NCI-H146 (cell line): ENCODE measurements at regions not wholly inside any gene's neighbourhood (a gene's known extent, or its start where the extent isn't known, plus 50 kb on each side); places are given as distances from the start of the nearest gene placed in this dataset.

ENCODE experiments used
- DNase-seq: peaks from one replicate; lab custom pipeline; 2025; lab: John Stamatoyannopoulos, UW

DNA sequence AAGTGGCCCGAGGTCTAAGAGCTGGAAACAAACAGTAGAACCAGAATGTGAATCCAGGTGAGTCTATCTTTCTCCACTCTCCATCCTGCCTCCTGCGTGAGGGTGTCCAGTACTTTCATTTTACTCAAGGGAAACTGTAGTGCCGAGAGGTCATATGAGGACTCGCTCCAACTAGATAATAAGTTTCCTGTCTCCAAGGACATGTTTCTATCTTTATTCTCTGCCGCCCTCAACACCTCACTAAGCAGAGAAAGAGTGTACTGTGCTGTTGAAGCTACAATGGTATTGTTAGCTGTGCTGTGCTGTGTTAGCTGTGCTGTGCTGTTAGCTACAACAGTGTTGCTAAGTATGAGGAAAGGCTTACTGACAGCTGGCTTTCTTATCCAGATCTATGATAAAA is 137.9 kb upstream of the COL8A1 start:
- no peak for DNase-seq

DNA sequence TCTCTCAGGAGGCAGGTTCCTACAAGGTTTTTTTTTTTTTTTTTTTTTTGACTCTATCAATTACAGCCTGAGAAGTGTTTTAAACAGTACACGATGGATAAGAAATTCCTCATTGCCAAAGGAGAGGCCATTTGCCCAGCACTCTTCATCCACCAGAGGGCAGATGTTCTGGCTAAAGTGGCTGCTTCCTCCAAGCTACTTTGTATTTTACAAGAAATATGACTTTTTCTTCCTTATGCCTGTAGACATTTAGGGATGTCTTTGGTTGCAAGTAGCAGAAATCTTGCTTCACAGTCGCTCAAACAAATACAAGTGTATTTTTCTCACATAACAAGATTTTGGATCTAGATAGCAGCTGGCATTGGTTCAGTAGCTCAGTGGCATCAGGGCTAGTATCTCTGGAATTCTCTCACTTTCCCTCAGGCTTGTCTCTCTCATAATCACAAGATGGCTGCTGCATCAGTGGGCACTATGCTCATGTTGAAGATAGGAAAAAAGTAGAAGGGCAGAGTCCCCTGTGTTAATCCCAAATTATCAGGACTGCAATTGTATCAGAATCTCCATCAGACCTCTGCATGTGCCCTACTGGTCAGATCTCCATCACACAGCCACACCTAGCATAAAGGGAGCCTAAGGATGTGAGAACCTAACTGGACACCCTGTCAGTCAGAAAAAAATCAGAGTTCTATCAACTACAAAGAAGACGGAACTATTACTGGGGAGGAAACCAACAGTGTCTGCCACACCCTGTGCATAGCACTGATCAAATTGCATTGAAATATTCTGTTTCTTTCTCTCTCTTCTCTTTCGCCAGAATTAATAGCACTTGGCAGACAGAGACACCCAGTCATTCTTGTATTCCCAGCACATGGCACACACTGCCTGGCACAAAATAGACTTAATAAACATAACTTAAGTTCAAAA is 138.9 kb upstream of the COL8A1 start:
- peak; percentile 2 for DNase-seq

DNA sequence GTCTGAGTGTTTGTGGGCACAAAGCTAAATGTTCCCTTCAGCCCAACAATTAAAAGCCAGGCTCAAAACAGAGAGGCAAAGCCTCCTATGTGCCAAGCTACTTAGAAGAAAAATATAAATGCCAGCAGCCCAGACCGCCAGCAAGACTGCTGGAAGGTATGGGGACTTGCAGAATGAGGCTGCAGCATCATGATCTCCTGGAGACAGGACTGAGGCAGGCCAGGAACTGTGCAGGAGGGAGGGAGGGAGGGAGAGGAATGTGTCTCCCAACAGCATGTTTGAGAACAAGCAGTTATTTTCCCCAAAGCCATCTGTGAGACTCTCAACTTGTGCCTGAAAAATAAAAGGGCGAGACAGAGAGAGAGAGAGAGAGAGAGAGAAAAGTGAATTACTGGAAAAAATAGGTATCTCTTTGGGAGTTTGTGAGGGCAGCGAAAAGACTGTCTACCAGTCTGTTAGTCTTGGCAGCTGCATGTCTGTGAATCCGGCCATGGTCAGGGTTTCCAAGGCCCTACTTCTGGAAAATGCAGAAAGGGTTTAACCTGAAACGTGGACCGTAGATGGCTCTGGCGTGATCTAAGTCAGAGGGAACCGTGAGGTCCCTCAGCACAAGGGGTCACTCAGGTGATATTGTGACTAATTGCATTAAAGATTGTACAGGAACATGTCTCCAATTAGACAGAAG is 139.7 kb upstream of the COL8A1 start:
- DNase-seq = no peak

DNA sequence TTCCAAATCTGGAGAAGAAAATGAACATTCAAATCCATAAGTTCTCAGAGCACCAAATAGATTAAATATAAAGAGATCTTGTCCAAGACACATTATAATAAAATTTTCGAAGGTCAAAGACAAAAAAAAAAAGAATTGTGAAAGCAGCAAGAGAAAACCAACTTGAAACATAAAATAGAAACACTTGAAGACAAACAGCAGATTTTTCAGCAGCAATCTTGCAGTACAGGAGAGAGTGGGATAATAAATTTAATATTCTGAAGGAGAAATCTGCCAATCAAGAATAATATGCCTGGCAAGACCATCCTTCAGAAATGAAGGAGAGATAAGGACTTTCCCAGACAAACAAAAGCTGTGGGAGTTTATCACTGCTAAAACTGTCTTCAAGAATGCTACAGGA is 150.5 kb upstream of the COL8A1 start:
- no peak for DNase-seq

DNA sequence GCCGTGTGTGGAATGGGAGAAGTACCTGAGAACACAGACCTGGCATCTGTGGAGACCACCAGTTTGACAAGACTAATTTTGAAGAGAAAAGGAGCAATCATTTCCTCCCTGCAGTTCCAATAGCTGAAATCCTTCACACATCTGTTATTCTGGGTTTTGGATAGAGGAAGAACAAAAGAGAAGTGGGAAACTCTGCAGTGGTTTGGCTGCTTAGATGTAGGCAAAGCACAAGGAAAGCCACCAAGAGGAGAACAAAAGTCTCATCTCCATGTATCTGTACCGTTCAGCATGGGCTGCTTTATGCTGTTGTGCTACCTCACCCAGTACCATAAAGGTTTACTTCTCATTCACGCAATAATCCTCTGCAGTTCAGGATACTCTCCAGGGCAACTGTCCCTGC is 153.1 kb upstream of the COL8A1 start:
- DNase-seq = no peak

DNA sequence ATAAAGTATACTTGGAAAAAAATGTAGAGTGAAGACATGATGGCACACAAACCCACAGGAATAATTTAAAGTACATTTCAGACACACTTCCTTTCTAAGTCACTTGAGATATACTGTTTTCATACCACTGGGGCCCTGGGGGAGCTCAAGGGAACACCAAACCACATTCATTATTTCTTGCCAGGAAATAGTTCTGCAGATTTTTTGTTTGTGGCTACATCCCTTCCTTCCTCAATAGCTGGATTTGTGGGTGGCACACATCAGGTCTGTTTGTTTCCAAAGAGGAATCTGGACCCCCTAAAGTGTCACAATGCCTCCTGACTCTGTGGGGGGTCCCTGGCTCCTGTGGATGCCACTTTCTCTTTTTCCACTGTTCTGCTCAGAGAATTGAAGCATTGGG is 153.5 kb upstream of the COL8A1 start:
- DNase-seq = no peak

DNA sequence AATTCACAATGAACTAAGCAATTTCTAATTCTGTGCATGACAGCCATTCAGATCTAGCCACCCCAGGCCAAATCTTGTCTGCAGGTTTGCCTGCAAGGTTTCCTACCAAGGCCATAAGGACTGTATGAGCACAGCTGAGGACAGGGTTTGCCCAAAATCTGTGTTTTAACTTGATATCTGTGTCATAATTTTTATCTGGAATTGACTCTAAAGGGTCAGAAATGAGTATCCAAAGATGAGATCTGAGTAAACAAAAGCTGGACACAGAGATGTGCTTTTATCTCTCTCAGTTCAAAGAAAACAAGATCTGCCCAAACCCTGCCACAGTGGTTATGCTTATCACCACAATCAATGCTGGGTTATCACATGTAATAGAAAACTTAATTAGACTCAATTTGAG is 154.6 kb upstream of the COL8A1 start:
- no peak for DNase-seq

DNA sequence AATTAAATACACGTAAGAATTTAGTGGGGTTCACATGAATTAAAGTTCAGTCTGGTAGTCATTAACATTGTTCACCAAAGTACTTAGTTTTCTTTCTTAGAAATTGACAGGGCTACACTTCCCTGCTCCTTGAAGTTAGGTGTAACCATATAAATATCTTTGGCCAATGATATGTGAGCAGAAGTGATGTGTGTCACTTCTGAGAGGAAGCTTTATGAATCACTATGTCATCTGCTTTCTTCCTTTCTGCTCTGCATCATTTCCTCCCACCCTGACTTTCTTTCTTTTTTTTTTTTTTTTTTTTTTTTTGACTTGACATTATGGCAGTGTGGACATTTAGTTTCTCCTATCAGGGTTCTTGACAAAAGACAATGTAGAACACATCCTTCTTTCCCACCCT is 156.2 kb upstream of the COL8A1 start:
- DNase-seq = no peak

DNA sequence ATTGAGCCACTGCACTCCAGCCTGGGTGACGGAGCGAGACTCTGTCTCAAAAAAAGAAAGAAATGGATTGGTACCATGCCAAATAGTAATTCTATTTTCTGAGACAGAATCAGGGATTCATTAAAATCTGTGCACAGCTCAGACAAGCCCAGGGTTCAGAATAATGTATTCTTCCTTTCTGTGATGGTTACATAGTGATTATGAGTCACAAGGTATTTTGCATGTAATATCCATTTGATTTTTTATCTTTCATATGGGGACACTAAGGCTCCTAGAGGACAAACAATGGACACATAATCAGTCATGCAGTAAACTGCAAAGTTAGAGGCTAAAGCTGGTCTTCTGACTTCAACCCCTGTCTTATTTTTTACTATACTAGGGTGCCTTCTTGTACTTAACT is 156.8 kb upstream of the COL8A1 start:
- DNase-seq = no peak

DNA sequence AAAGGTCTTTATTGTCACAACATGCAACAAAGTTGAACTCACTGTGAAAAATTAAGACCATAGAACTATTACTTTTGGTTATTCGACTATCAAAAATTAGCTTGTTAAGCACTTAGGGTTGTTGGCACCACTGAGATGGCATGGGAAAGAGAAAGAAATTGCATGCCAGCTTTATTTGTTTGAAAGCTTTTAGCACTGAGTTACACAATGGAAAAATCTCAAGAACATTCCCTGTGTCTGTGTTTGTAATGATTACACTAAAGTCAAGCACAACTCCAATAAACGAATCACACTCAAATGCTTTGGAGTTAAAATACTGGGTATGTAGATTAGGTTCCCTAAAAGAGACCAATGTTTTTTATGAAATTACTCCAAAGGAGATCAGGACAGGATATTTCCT is 158.6 kb upstream of the COL8A1 start:
- DNase-seq = no peak

DNA sequence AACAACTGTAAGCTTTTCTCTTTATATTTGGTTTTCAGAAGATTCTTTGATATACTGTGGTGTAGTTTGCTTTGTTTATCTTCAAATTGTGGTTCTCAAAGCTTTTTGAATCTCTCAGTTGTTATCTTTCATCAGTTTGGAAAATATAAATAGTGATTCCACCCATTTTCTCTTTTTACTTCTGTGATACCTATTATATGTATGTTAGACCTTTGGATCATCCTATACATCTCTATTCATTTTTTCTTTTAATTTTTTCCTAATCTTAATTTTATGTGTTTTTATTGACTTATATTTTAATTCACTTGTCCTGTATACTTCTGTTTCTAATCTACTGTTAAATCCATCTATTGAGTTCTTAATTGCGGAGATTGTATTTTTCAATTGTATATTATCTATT is 160.7 kb upstream of the COL8A1 start:
- DNase-seq = no peak

DNA sequence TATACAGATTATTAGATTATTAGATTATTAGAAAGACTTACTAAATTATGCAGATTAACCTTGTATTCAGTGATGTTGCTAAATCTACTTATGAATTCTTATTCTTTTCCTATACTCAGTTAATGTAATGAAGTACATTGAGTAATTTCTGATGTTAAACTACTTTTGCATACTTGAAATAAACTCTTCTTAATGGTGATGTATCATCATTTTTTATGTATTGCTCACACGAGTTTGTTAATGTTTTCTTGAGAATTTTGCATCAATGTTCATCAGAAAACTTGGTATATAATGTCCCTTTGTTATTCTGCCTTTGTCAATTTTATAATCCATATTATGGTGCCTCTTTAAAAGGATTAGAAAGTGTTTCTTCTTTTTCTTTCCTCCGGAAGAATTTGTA is 163.2 kb upstream of the COL8A1 start:
- DNase-seq = no peak

DNA sequence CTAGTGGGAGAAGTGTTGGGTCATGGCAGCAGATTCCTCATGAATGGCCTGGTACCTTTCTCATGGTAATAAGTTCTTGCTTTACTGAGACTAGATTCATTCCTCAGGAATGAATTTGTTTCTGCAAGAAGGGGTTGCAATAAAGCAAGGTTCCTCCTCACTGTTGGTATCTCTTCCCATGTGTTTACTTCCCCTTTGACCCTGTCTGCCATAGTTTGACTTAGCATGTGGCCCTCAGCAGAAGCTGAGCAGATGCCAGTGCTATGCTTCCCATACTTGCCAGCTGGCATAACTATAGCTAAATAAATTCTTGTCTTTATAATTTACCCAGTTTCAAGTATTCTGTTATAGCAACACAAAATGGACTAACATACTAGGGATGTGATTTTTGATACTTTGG is 163.6 kb upstream of the COL8A1 start:
- DNase-seq = no peak

DNA sequence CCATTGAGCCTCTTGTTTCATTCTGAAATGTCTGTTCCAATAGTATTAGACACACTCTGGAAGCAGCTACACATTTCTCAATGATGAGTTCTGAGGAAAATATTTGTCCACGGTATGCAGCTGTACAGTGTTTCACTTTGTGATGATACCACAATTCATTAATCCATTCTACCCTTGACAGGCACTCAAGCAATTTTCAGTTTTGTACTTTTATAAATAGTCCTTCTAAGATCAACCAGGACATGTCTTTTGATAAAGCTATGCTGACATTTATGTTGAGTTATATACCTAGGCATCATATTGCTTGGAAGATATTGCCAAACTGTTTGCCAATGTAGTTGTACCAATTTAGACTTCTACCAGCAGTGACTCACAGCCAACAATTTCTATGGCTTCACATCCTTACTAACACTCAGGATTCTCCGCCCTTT is 165.1 kb upstream of the COL8A1 start:
- DNase-seq = no peak

DNA sequence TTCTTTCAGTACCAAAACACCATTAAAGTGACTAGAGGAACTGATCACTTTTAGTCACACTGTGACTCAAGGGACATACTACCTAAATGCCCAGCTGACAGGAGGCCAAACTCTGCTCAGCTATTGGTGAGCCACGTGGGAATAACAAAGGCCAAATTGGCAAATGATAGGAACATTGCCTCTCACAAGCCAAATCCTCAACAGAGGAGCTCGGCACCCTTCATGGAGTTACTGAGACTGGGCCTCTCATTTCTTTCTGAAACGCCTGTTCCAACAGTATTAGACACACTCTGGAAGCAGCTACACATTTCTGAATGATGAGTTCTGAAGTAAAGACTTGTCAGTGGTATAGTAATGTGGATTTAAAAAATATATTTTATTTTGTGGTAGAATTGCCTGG is 166.0 kb upstream of the COL8A1 start:
- DNase-seq = no peak

DNA sequence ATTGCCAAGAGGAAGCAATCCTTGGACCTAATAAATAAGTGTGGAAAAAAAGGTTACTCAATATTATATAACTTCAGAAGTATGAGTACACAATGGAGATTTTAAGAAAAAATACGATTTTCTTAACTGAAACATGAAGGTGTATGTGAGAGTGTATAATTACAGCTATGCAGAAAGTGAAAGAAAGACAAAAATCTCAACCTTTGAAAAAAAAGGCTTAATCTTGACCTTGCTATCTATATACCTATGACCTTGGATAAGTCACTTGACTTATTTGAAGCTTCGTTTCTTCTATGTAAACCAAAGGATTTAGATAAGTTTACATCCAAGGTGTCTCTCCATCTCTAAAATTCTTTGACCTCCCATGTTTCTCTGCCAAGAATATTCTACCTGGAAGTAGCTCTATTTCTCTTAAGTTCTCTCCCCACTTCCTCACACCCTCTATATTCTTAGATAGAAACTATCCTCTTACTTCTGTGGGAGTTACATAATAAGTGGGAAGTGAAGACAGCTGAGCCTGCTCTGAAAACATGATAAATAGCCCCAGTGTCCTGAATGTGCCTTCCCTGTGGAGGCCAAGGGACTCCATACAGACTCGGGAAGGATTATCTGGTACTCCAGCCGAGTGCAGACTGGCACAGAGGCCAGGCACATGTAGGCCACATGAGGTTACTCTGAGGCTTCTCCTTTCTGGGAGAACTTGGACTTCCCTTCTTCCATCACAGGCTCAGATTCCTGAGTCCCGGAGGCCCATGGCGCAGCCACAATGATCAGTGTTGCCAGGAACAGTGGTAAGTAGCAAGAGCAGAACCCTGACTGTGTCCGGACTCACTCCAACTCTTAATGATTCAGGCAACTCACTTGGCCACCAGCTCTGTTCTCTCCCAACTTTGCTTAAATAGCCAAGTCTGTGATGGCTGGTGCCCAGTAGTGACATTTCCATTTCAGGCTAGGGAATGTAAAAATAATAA is 166.8 kb upstream of the COL8A1 start:
- DNase-seq = no peak

DNA sequence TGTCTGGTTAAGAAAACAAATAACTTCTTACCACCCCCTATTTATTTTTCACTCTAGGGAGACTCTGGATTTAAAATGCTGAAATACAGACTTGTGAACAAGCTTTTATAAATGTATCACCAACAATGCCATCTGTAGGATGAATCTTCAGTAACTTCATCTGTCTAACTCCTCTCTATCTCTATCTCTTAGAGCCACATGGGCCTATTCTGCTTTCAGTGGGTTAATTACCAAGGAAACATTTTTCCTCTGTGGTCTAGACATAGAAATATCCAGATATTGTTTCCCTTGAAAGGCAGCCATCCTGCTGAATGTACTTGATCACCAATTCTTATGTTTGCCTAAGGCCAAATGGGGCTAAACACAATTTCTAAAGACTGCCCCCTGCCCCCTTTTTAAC is 167.6 kb upstream of the COL8A1 start:
- DNase-seq = no peak

DNA sequence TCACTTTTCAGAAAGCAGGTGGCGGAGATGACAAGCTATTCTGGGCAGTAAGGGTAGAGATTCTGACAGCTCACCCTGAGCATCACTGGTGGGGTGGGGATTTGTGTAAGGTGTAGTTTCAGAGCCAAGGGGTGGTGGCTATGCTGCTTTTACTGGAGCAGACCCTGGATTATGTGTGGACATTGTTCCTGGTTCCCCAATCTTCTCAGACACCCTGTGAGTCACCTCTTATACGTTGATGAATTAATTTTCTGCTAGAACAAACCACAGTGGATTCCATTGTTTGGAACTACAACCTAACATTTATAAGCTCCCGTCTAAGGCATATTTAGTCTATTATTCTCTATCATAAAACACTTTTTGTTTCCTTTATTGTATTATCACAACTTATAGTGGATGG is 169.5 kb upstream of the COL8A1 start:
- DNase-seq = no peak

DNA sequence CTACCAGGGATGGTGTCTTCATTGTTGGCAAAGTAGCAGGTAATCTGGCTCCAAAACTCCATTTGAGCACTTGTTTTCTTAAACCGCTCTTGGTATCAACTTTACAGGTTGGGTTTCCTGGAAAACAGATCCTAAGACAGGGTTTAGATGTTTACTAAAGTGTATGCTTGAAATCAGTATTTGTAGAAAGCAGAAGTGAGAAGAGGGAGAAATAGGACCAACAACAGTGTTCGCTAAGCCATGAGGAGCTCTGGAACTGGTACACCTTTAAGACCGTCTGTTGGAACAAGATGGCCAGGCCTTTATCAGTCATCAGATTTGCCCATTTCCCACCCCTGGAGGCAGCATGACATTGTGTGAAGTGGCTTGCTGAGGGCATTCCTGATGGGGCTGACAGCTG is 171.0 kb upstream of the COL8A1 start:
- DNase-seq = no peak

DNA sequence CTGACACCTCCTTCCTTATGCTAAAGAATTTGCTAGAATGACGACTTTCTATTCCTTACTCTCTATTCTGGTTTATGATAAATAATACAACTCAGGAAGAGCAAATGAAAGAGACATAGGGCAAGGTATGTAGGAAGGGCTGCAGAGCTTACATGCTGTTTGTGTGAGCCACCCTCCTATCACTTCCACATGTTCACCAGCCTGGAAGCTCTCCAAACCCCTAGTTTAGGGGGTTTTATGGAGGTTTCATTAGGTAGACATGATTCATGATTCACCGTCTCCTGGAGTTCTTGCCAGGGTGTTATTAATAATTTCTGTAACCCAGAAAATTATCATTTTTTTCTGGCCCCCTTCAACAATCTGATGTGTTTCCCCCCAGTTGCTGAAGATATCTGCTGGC is 172.1 kb upstream of the COL8A1 start:
- DNase-seq = no peak

DNA sequence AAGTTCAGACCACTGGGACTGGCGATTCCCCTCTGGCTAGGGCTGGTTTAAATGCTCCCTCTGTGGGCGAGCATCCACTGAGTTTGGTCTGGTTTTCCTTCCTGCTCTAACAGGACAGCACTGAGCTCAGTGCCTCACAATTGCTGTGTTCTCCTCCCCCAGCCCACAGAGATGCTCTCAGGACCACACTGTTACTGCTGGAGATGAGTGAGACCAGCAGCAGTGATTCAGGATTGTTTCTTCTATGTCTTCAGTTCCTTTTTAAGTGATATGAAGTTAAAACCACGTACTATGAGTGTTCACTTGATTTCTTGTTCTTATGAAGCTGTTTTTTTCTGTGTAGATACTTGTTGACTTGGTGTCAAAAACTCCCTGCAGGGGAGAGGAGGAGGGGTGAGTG is 180.4 kb upstream of the COL8A1 start:
- DNase-seq = no peak

DNA sequence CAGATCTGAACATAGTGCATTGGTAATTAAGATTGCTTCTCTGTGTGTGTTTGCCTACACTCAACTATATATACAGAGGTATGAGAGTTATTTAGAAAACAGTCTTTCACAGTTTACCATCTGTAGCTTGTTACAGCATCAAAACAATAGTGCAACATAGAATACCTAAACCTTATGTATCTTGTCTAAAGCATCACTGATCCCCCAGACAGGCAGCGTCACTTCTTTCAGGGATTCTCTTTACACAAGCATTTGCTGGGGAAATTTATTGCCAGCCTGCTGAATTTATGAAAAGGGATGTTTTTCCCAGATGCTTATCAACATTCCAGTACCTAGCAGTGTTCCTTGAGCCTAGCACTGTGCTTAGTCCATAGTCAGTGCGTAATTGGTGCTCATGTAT is 195.8 kb upstream of the COL8A1 start:
- DNase-seq = no peak
